Stimulated activated CD8-positive, alpha-beta memory T cell treated with anti-CD3 and anti-CD28 coated beads, Interleukin-15, amount 100 ng/mL, for 4 hours (primary cell): ENCODE measurements at regions not wholly inside any gene's neighbourhood (a gene's known extent, or its start where the extent isn't known, plus 50 kb on each side); places are given as distances from the start of the nearest gene placed in this dataset.

Source experiments
- DNase-seq, 2 donors: peaks; one replicate each; pipeline ENCODE4 v3.0.0-alpha.2; 2020; ENCODE audit warnings: low read depth in 2 of 2

- no peak for DNase-seq
Measured at GRCh38 chr7:136807598-136807997, 60.9 kb upstream of the CHRM2 start.

- DNase-seq, result no peak
Measured at GRCh38 chr7:136803028-136803427, 65.4 kb upstream of the CHRM2 start.

GRCh38 chr7:136783934-136784333 lies 84.5 kb upstream of the CHRM2 start:
- no peak for DNase-seq

GRCh38 chr7:136741941-136742340 lies 126.5 kb upstream of the CHRM2 start:
- no peak for DNase-seq

GRCh38 chr7:136728945-136729344 lies 139.5 kb upstream of the CHRM2 start:
- no peak for DNase-seq

GRCh38 chr7:136726460-136726859 lies 142.0 kb upstream of the CHRM2 start:
- no peak for DNase-seq

GRCh38 chr7:136717910-136718557 lies 150.4 kb upstream of the CHRM2 start:
- DNase-seq, result no peak

- no peak for DNase-seq
Measured at GRCh38 chr7:136714062-136714461, 154.4 kb upstream of the CHRM2 start.

GRCh38 chr7:136710751-136711150 lies 157.7 kb upstream of the CHRM2 start:
- no peak for DNase-seq

GRCh38 chr7:136709876-136710275 lies 158.6 kb upstream of the CHRM2 start:
- no peak for DNase-seq

GRCh38 chr7:136702913-136703312 lies 165.5 kb upstream of the CHRM2 start:
- no peak for DNase-seq

- no peak for DNase-seq
Measured at GRCh38 chr7:136698977-136699376, 169.5 kb upstream of the CHRM2 start.

GRCh38 chr7:136698231-136698630 lies 170.2 kb upstream of the CHRM2 start:
- DNase-seq, result no peak

- DNase-seq, result no peak
Measured at GRCh38 chr7:136697271-136697670, 171.2 kb upstream of the CHRM2 start.

GRCh38 chr7:136693166-136694119 lies 175.0 kb upstream of the CHRM2 start:
- DNase-seq, result no peak

- no peak for DNase-seq
Measured at GRCh38 chr7:136692221-136692620, 176.2 kb upstream of the CHRM2 start.

- no peak for DNase-seq
Measured at GRCh38 chr7:136688601-136689000, 179.9 kb upstream of the CHRM2 start.

GRCh38 chr7:136687693-136688322 lies 180.6 kb upstream of the CHRM2 start:
- DNase-seq, result no peak

GRCh38 chr7:136685501-136686173 lies 182.8 kb upstream of the CHRM2 start:
- no peak for DNase-seq

GRCh38 chr7:136677471-136678365 lies 190.7 kb upstream of the CHRM2 start:
- DNase-seq, result no peak

- DNase-seq, result no peak
Measured at GRCh38 chr7:136667584-136667983, 200.9 kb upstream of the CHRM2 start.
